ENCODE measurements at regions not wholly inside any gene's neighbourhood (a gene's known extent, or its start where the extent isn't known, plus 50 kb on each side); places are given as distances from the start of the nearest gene placed in this dataset.

GRCh38 chr20:16955462-16955861 is 207.3 kb downstream of the OTOR start:
- TF ChIP-seq CTCF (IDR thresholded peaks at IDR 0.05): no peak
- Histone ChIP-seq H3K9me3 (no peaks in the 10 kb centered on the region), H3K27me3 (replicated peaks; ENCODE audit: insufficient read depth) (no peaks in the 10 kb centered on the region), H3K4me1 (ENCODE audit: control insufficient read depth in 1 of 2, low read depth in 2 of 2) (no peaks in the 10 kb centered on the region), H3K36me3 (no peaks in the 10 kb centered on the region), H3K4me3 (no peak overlapping the region), H3K27ac (no peak overlapping the region)
- DNase-seq (ENCODE audit: low spot score) (no peak), ATAC-seq (ENCODE audit: insufficient number of reproducible peaks, low FRiP score, low read depth) (no peak)

GRCh38 chr20:16955971-16956370 is 207.8 kb downstream of the OTOR start:
- Histone ChIP-seq H3K36me3 (no peaks in the 10 kb centered on the region), H3K4me3 (no peak overlapping the region), H3K9me3 (no peaks in the 10 kb centered on the region), H3K27me3 (replicated peaks; ENCODE audit: insufficient read depth) (no peaks in the 10 kb centered on the region), H3K4me1 (ENCODE audit: control insufficient read depth in 1 of 2, low read depth in 2 of 2) (no peaks in the 10 kb centered on the region), H3K27ac (no peak overlapping the region)
- no peak for TF ChIP-seq CTCF (IDR thresholded peaks at IDR 0.05)
- DNase-seq (ENCODE audit: low spot score) (no peak), ATAC-seq (ENCODE audit: insufficient number of reproducible peaks, low FRiP score, low read depth) (no peak)

GRCh38 chr20:16965401-16965800 is 217.2 kb downstream of the OTOR start:
- Histone ChIP-seq H3K9me3 (no peaks in the 10 kb centered on the region), H3K27me3 (replicated peaks; ENCODE audit: insufficient read depth) (no peaks in the 10 kb centered on the region), H3K4me1 (ENCODE audit: control insufficient read depth in 1 of 2, low read depth in 2 of 2) (no peaks in the 10 kb centered on the region), H3K27ac (no peak overlapping the region), H3K36me3 (no peaks in the 10 kb centered on the region), H3K4me3 (no peak overlapping the region)
- TF ChIP-seq CTCF (IDR thresholded peaks at IDR 0.05): no peak
- DNase-seq (ENCODE audit: low spot score) (no peak), ATAC-seq (ENCODE audit: insufficient number of reproducible peaks, low FRiP score, low read depth) (no peak)

DNA sequence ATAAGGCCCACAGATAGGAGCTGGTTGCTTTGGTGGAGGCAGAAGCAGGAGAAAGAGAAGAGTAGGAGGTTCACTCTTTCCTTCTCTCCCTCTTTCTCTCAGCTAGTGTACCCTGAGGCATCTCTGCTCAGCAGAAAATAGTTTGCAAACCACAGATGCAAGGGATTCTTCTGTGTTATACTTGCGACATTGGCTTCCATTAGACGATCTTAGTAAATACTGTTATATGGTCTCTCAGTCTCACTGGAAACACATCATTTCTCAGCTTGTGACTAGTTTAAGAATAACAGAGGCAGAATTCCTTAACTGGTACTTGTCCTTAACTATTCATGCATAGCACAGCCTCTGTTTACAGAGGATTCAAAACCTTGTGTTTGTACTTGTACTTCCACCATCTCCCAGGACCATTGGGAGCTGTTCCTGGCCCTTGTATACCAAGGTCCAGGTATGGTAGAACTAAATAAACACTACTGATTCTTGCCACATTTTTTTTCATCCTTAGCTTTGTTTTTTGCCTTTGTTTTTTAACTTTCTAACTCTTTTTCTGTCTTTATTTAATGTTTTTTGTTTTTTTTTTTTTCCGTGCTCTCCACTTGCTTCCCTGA is 218.2 kb downstream of the OTOR start:
- no peaks in the 10 kb centered on the region for H3K4me1 ChIP-seq (ENCODE audit: control insufficient read depth in 1 of 2, low read depth in 2 of 2)
- no peak overlapping the region for H3K27ac ChIP-seq
- no peaks in the 10 kb centered on the region for H3K36me3 ChIP-seq
- TF ChIP-seq CTCF (IDR thresholded peaks at IDR 0.05): no peak
- no peak for DNase-seq (ENCODE audit: low spot score)
- no peak overlapping the region for H3K4me3 ChIP-seq
- no peaks in the 10 kb centered on the region for H3K9me3 ChIP-seq
- H3K27me3 ChIP-seq (replicated peaks; ENCODE audit: insufficient read depth): no peaks in the 10 kb centered on the region
- no peak for ATAC-seq (ENCODE audit: insufficient number of reproducible peaks, low FRiP score, low read depth)

GRCh38 chr20:16968099-16968498 is 219.9 kb downstream of the OTOR start:
- Histone ChIP-seq H3K9me3 (no peaks in the 10 kb centered on the region), H3K27ac (no peak overlapping the region), H3K27me3 (replicated peaks; ENCODE audit: insufficient read depth) (no peaks in the 10 kb centered on the region), H3K4me1 (ENCODE audit: control insufficient read depth in 1 of 2, low read depth in 2 of 2) (no peaks in the 10 kb centered on the region), H3K36me3 (no peaks in the 10 kb centered on the region), H3K4me3 (no peak overlapping the region)
- no peak for TF ChIP-seq CTCF (IDR thresholded peaks at IDR 0.05)
- no peak for DNase-seq (ENCODE audit: low spot score)
- no peak for ATAC-seq (ENCODE audit: insufficient number of reproducible peaks, low FRiP score, low read depth)
